SK-N-MC (cell line): ENCODE measurements at regions not wholly inside any gene's neighbourhood (a gene's known extent, or its start where the extent isn't known, plus 50 kb on each side); places are given as distances from the start of the nearest gene placed in this dataset.

Source experiments
- EZH2 ChIP-seq: fragments of 200-600 bp; sonication (generic); IDR thresholded peaks from one replicate; pipeline ENCODE4 v1.6.1; 2017; ENCODE audit warnings: antibody characterized with exemption
- FOXP2 ChIP-seq: optimal IDR thresholded peaks from 2 replicates; pipeline ENCODE3; 2011; ENCODE audit warnings: mild to moderate bottlenecking, moderate library complexity; ENCODE audit not compliant: insufficient read depth; ENCODE audit errors: extremely low read length, control extremely low read depth
- POLR2AphosphoS5 ChIP-seq: IDR thresholded peaks from 2 replicates; pipeline ENCODE4 v1.6.1; 2012; ENCODE audit warnings: mild to moderate bottlenecking, low read depth, low read length, borderline replicate concordance

DNA sequence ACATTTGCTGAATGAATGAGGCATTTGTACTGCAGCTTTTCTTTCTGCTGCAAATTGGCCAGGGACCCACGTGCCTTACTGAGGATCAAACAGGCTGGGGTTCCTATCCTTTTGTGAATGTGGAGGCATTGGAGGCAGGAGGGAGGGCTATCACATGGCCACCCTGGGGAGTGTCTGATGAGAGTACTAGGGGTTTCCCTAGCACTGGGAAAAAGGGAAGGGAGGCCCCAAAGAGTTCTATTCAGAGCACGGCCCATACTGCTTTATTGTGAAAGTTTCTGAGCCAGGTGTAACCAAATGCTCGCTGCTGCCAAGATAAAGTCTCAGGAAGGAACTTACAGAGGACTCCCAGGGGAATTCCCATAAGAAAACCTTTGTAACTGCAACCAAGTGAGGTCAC lies 78.4 kb upstream of the ANO1 start:
- TF ChIP-seq EZH2, result no peak
- no peak for TF ChIP-seq POLR2AphosphoS5
- TF ChIP-seq FOXP2, result no peak
